ENCODE measurements at regions not wholly inside any gene's neighbourhood (a gene's known extent, or its start where the extent isn't known, plus 50 kb on each side); places are given as distances from the start of the nearest gene placed in this dataset.

GRCh38 chr17:63070031-63070430 is 104.0 kb downstream of the TANC2 start:
- TF ChIP-seq NFIC (IDR thresholded peaks at IDR 0.05): no peak
- TF ChIP-seq, protein P1, sequence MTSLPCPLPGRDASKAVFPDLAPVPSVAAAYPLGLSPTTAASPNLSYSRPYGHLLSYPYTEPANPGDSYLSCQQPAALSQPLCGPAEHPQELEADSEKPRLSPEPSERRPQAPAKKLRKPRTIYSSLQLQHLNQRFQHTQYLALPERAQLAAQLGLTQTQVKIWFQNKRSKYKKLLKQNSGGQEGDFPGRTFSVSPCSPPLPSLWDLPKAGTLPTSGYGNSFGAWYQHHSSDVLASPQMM (CRISPR knock-in tag; IDR thresholded peaks at IDR 0.05): no peak
- TF ChIP-seq POLR2A (conservative IDR thresholded peaks at IDR 0.05): no peak
- TF ChIP-seq NFXL1 (CRISPR knock-in tag; IDR thresholded peaks at IDR 0.05): no peak
- no peak for TF ChIP-seq CEBPB (tag; IDR thresholded peaks at IDR 0.05)
